ENCODE measurements at regions not wholly inside any gene's neighbourhood (a gene's known extent, or its start where the extent isn't known, plus 50 kb on each side); places are given as distances from the start of the nearest gene placed in this dataset.

GRCh38 chr7:46450425-46450824, 529.4 kb upstream of the IGFBP3 start:
- TF ChIP-seq, protein P1, sequence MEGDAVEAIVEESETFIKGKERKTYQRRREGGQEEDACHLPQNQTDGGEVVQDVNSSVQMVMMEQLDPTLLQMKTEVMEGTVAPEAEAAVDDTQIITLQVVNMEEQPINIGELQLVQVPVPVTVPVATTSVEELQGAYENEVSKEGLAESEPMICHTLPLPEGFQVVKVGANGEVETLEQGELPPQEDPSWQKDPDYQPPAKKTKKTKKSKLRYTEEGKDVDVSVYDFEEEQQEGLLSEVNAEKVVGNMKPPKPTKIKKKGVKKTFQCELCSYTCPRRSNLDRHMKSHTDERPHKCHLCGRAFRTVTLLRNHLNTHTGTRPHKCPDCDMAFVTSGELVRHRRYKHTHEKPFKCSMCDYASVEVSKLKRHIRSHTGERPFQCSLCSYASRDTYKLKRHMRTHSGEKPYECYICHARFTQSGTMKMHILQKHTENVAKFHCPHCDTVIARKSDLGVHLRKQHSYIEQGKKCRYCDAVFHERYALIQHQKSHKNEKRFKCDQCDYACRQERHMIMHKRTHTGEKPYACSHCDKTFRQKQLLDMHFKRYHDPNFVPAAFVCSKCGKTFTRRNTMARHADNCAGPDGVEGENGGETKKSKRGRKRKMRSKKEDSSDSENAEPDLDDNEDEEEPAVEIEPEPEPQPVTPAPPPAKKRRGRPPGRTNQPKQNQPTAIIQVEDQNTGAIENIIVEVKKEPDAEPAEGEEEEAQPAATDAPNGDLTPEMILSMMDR (IDR thresholded peaks at IDR 0.05): no peak
- no peak for TF ChIP-seq POLR2A (IDR thresholded peaks at IDR 0.05)

Measured in heart left ventricle (tissue), 13 donors.